C4-2B (cell line): ENCODE measurements at regions not wholly inside any gene's neighbourhood (a gene's known extent, or its start where the extent isn't known, plus 50 kb on each side); places are given as distances from the start of the nearest gene placed in this dataset.

ENCODE experiments used
- ZFX ChIP-seq: fragments of 450-650 bp; IDR thresholded peaks from 2 replicates; pipeline ENCODE4 v1.6.1; 2017
- TF ChIP-seq, protein P1 (sequence below): fragments of 450-650 bp; conservative IDR thresholded peaks from 2 replicates; pipeline ENCODE4 v1.5.1; 2017; ENCODE audit warnings: mild to moderate bottlenecking

DNA sequence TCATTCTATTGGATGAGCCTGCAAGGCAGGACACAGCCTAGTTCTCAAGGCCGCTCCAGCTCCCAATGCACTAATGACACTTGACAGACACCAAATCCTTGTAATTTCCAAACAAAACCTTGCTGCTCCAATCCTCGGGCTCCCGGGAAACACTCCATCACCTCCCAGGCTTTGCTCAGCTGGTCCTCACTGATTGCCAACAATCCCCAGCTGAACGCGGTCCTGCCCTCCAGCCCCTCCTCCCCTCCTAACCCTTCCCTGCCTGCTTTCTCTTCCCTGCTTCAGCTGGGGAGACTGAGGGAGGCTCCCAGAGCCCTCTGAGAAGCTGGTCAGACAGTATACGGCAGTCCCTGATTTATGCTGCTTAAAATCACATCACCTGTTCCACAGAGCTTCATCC, 114.4 kb upstream of the TNR start:
- TF ChIP-seq, protein P1, sequence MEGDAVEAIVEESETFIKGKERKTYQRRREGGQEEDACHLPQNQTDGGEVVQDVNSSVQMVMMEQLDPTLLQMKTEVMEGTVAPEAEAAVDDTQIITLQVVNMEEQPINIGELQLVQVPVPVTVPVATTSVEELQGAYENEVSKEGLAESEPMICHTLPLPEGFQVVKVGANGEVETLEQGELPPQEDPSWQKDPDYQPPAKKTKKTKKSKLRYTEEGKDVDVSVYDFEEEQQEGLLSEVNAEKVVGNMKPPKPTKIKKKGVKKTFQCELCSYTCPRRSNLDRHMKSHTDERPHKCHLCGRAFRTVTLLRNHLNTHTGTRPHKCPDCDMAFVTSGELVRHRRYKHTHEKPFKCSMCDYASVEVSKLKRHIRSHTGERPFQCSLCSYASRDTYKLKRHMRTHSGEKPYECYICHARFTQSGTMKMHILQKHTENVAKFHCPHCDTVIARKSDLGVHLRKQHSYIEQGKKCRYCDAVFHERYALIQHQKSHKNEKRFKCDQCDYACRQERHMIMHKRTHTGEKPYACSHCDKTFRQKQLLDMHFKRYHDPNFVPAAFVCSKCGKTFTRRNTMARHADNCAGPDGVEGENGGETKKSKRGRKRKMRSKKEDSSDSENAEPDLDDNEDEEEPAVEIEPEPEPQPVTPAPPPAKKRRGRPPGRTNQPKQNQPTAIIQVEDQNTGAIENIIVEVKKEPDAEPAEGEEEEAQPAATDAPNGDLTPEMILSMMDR, result no peak
- TF ChIP-seq ZFX, result no peak
